ENCODE measurements at regions not wholly inside any gene's neighbourhood (a gene's known extent, or its start where the extent isn't known, plus 50 kb on each side); places are given as distances from the start of the nearest gene placed in this dataset.

DNA sequence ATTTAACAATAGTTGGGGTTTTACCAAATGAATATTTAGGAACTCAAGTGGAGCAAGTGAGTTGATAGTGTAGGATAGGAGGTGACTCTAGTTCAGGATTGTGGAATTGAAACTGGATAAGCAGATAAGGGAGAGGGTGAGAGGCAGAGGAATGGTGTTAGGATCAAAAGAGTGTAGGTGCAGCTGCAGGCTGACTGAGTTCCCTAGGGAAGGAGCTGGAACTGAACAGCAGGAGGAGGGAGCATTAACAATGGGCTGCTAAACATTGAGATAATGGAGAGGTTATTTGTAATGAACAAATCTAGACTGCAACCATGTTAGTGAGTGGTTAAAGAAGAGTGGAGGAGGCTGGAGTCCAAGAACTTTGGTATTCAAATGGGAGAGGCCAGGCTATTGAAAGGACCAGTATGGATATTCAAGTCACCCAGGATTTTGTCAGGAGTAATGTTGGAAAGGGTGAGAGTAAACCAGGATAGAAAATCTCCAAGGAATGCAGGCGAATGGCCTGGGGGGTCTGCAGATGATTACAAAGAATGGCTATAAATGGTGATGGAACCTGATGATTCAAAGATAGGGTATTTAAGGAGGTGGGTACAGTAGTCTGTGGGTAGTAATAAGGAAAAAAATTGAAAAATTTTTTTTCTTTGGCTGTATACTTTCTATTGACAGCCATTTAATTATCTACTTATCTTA is 497.1 kb upstream of the TENM3 start:
- Histone ChIP-seq H3K4me1 (no peaks in the 10 kb centered on the region), H3K36me3 (no peaks in the 10 kb centered on the region), H3K27me3 (no peaks in the 10 kb centered on the region), H3K27ac (no peak overlapping the region), H3K4me3 (no peak overlapping the region), H3K9me3 (no peaks in the 10 kb centered on the region)
- DNase-seq (no peak), ATAC-seq (no peak)
- intact Hi-C loops (cut with DNase I; ENCODE audit: low total_unique reads) (no loop called here), in situ Hi-C loops (cut with MboI; ENCODE audit: low sequenced_read_pairs in 4 of 4) (no loop called here)
- TF ChIP-seq, protein P1, sequence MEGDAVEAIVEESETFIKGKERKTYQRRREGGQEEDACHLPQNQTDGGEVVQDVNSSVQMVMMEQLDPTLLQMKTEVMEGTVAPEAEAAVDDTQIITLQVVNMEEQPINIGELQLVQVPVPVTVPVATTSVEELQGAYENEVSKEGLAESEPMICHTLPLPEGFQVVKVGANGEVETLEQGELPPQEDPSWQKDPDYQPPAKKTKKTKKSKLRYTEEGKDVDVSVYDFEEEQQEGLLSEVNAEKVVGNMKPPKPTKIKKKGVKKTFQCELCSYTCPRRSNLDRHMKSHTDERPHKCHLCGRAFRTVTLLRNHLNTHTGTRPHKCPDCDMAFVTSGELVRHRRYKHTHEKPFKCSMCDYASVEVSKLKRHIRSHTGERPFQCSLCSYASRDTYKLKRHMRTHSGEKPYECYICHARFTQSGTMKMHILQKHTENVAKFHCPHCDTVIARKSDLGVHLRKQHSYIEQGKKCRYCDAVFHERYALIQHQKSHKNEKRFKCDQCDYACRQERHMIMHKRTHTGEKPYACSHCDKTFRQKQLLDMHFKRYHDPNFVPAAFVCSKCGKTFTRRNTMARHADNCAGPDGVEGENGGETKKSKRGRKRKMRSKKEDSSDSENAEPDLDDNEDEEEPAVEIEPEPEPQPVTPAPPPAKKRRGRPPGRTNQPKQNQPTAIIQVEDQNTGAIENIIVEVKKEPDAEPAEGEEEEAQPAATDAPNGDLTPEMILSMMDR (IDR thresholded peaks at IDR 0.05 in 4 of 5, conservative IDR thresholded peaks at IDR 0.05 in 1 of 5) = no peak
- no peak for TF ChIP-seq POLR2A (IDR thresholded peaks at IDR 0.05)

DNA sequence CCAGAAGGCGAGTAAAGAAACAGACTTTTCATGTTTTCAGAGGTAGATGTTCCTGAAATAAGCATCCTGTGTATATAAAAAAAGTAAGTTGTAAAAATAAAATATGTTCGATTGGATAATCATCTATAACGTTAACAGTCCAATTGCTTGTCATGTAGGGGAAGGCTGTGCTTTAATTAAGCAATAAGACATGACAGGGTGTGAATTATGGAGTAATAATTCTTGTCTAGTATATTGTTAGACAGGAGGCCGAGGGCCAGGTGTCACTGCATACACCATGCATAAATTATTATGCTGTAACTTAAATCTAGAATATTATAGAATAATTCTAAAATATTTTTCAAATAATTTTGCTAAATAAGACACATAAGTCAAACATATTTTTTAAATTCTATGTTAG is 494.6 kb upstream of the TENM3 start:
- no peak for DNase-seq
- no peaks in the 10 kb centered on the region for H3K9me3 ChIP-seq
- H3K27me3 ChIP-seq = no peaks in the 10 kb centered on the region
- intact Hi-C loops (cut with DNase I; ENCODE audit: low total_unique reads) (no loop called here), in situ Hi-C loops (cut with MboI; ENCODE audit: low sequenced_read_pairs in 4 of 4) (no loop called here)
- no peaks in the 10 kb centered on the region for H3K36me3 ChIP-seq
- TF ChIP-seq POLR2A (IDR thresholded peaks at IDR 0.05) = no peak
- TF ChIP-seq, protein P1 (IDR thresholded peaks at IDR 0.05 in 4 of 5, conservative IDR thresholded peaks at IDR 0.05 in 1 of 5) = no peak
- no peak overlapping the region for H3K4me3 ChIP-seq
- no peak overlapping the region for H3K27ac ChIP-seq
- no peaks in the 10 kb centered on the region for H3K4me1 ChIP-seq
- ATAC-seq = no peak

DNA sequence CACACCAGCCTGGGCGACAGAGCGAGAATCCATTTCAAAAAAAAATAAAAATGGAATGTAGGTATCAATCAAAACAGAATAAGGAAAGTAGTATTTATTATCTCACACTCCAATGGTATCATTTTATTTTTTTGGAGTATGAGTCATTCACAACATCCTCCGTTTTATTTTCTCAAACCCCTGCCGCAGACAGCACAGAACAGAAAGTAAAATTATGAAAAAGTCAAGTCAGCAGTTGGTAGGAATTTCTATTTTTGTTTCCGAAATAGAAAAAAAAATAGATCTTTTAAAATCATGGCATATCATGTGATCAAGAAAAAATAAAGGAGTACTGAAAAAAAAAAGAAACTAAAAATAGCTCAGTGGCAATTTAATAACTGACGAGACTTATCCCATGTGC is 490.7 kb upstream of the TENM3 start:
- Histone ChIP-seq H3K36me3 (no peaks in the 10 kb centered on the region), H3K9me3 (no peaks in the 10 kb centered on the region), H3K27me3 (no peaks in the 10 kb centered on the region), H3K4me3 (no peak overlapping the region), H3K27ac (no peak overlapping the region), H3K4me1 (no peaks in the 10 kb centered on the region)
- DNase-seq = no peak
- TF ChIP-seq, protein P1 (IDR thresholded peaks at IDR 0.05 in 4 of 5, conservative IDR thresholded peaks at IDR 0.05 in 1 of 5) = no peak
- no peak for TF ChIP-seq POLR2A (IDR thresholded peaks at IDR 0.05)
- intact Hi-C loops (cut with DNase I; ENCODE audit: low total_unique reads) = no loop called here
- in situ Hi-C loops (cut with MboI; ENCODE audit: low sequenced_read_pairs in 4 of 4) = no loop called here
- no peak for ATAC-seq

DNA sequence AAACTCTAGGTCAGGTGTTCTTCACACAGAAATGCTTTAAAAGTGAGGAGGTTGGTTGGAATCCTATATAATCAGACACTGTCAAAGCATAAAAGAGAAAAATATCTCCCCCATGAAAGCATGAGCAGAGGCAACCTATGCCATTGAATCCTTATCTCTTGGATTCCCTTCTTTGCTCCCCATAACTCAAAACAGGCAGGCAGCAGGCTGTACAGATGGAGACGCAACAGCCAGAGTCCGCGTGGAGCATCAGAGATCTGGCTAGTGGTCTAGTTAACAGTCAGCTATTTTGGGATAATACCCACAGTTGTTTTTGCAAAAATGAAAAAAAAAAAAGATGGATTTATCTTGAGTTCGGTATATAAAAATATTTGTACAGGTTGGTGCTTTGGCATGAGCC is 490.0 kb upstream of the TENM3 start:
- Histone ChIP-seq H3K9me3 (no peaks in the 10 kb centered on the region), H3K27ac (no peak overlapping the region), H3K4me3 (no peak overlapping the region), H3K27me3 (no peaks in the 10 kb centered on the region), H3K4me1 (no peaks in the 10 kb centered on the region), H3K36me3 (no peaks in the 10 kb centered on the region)
- intact Hi-C loops (cut with DNase I; ENCODE audit: low total_unique reads) (no loop called here), in situ Hi-C loops (cut with MboI; ENCODE audit: low sequenced_read_pairs in 4 of 4) (no loop called here)
- ATAC-seq (no peak), DNase-seq (no peak)
- TF ChIP-seq, protein P1 (IDR thresholded peaks at IDR 0.05 in 4 of 5, conservative IDR thresholded peaks at IDR 0.05 in 1 of 5) = no peak
- TF ChIP-seq POLR2A (IDR thresholded peaks at IDR 0.05) = no peak

DNA sequence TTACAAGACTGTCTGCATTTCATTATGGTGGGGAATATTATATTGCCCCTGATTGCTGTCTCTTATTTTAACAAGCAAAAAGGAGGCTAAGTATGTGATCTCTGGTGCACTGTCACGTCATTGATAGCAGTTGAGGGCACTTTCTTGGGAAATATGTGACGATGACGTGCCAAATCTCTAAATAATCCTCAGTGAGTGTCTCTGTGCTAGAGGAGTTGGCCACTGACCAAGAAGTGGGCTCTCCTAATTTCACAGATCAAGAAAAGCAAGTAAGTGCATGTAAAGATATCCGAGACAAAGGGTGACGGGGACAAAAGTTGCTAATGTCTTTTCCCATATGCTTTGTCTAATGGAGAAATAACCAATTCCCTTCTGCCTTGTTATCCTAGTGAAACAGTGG is 487.4 kb upstream of the TENM3 start:
- no peaks in the 10 kb centered on the region for H3K27me3 ChIP-seq
- no peaks in the 10 kb centered on the region for H3K9me3 ChIP-seq
- no peak overlapping the region for H3K27ac ChIP-seq
- no peak overlapping the region for H3K4me3 ChIP-seq
- DNase-seq (no peak), ATAC-seq (no peak)
- no peaks in the 10 kb centered on the region for H3K36me3 ChIP-seq
- TF ChIP-seq POLR2A (IDR thresholded peaks at IDR 0.05) = no peak
- TF ChIP-seq, protein P1 (IDR thresholded peaks at IDR 0.05 in 4 of 5, conservative IDR thresholded peaks at IDR 0.05 in 1 of 5) = no peak
- no peaks in the 10 kb centered on the region for H3K4me1 ChIP-seq
- intact Hi-C loops (cut with DNase I; ENCODE audit: low total_unique reads) = no loop called here
- in situ Hi-C loops (cut with MboI; ENCODE audit: low sequenced_read_pairs in 4 of 4) = no loop called here

Measured in gastrocnemius medialis (tissue), 4 donors.